ENCODE measurements at regions not wholly inside any gene's neighbourhood (a gene's known extent, or its start where the extent isn't known, plus 50 kb on each side); places are given as distances from the start of the nearest gene placed in this dataset.

- TF ChIP-seq, protein P1, sequence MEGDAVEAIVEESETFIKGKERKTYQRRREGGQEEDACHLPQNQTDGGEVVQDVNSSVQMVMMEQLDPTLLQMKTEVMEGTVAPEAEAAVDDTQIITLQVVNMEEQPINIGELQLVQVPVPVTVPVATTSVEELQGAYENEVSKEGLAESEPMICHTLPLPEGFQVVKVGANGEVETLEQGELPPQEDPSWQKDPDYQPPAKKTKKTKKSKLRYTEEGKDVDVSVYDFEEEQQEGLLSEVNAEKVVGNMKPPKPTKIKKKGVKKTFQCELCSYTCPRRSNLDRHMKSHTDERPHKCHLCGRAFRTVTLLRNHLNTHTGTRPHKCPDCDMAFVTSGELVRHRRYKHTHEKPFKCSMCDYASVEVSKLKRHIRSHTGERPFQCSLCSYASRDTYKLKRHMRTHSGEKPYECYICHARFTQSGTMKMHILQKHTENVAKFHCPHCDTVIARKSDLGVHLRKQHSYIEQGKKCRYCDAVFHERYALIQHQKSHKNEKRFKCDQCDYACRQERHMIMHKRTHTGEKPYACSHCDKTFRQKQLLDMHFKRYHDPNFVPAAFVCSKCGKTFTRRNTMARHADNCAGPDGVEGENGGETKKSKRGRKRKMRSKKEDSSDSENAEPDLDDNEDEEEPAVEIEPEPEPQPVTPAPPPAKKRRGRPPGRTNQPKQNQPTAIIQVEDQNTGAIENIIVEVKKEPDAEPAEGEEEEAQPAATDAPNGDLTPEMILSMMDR (IDR thresholded peaks at IDR 0.05): no peak
- TF ChIP-seq POLR2AphosphoS5 (IDR thresholded peaks at IDR 0.05): no peak
Observed at GRCh38 chr2:147686365-147686764, 158.5 kb upstream of the ACVR2A start.
